ENCODE measurements at regions not wholly inside any gene's neighbourhood (a gene's known extent, or its start where the extent isn't known, plus 50 kb on each side); places are given as distances from the start of the nearest gene placed in this dataset.

GRCh38 chr6:27059621-27060425 is 187.7 kb upstream of the PRSS16 start:
- H3K36me3 ChIP-seq (ENCODE audit: insufficient read depth, low read length): no peaks in the 10 kb centered on the region

More at GRCh38 chr6:27059621-27060425, 187.7 kb upstream of the PRSS16 start:
- no peaks in the 10 kb centered on the region for H3K79me2 ChIP-seq (replicated peaks; ENCODE audit: insufficient read depth, low read length)
- no peak overlapping the region for H3K27ac ChIP-seq (ENCODE audit: low read length)
- H3K9ac ChIP-seq (ENCODE audit: low read length): no peak overlapping the region
- H3K4me2 ChIP-seq (ENCODE audit: low read length): no peak overlapping the region
- H3F3A ChIP-seq (ENCODE audit: insufficient read depth, low read length, poor library complexity, severe bottlenecking): no peaks in the 10 kb centered on the region
- no peaks in the 10 kb centered on the region for H4K20me1 ChIP-seq (ENCODE audit: insufficient read depth)
- no peaks in the 10 kb centered on the region for H3K9me3 ChIP-seq (ENCODE audit: low read length)
- H3K9me2 ChIP-seq (ENCODE audit: insufficient read depth, low read length): no peaks in the 10 kb centered on the region
- no peaks in the 10 kb centered on the region for H3K27me3 ChIP-seq (ENCODE audit: insufficient read depth, low read depth, low read length)
- no peak for TF ChIP-seq RAD21 (conservative IDR thresholded peaks at IDR 0.05)
- no peak for TF ChIP-seq SMC3 (conservative IDR thresholded peaks at IDR 0.05; ENCODE audit: poor library complexity)
- no peak for TF ChIP-seq EZH2 (IDR thresholded peaks at IDR 0.05; ENCODE audit: borderline replicate concordance, insufficient read depth, low read length, poor library complexity, severe bottlenecking)
- TF ChIP-seq EP300 (conservative IDR thresholded peaks at IDR 0.05; ENCODE audit: poor library complexity, severe bottlenecking): no peak
- TF ChIP-seq MXI1 (conservative IDR thresholded peaks at IDR 0.05; ENCODE audit: poor library complexity, severe bottlenecking): no peak
- TF ChIP-seq TAF1 (IDR thresholded peaks at IDR 0.05; ENCODE audit: low read depth): no peak
- TF ChIP-seq CTCF (IDR thresholded peaks at IDR 0.05; ENCODE audit: poor library complexity, severe bottlenecking): no peak
- TF ChIP-seq REST (IDR thresholded peaks at IDR 0.05; ENCODE audit: borderline replicate concordance): no peak
- TF ChIP-seq POLR2AphosphoS5 (IDR thresholded peaks at IDR 0.05): no peak
- H2AFZ ChIP-seq (ENCODE audit: low read depth, low read length): no peak overlapping the region
- no peak overlapping the region for H3K4me3 ChIP-seq (ENCODE audit: low read length)
